Thyroid gland (tissue), 4 donors: ENCODE measurements at regions not wholly inside any gene's neighbourhood (a gene's known extent, or its start where the extent isn't known, plus 50 kb on each side); places are given as distances from the start of the nearest gene placed in this dataset.

Experiments
- POLR2A ChIP-seq, 2 donors: fragments of 450-650 bp; IDR thresholded peaks; one replicate each; pipeline ENCODE4 v1.6.1; 2017; ENCODE audit warnings: antibody characterized with exemption in 2 of 2, mild to moderate bottlenecking in 2 of 2, moderate library complexity in 1 of 2
- TF ChIP-seq, protein P1 (sequence below), 6 experiments: fragments of 200-600 bp in 3 of 6; fragments of 450-650 bp in 3 of 6; sonication (generic) in 3 of 6; IDR thresholded peaks; one replicate each; pipeline ENCODE4 v1.5.1; 2016 to 2019; ENCODE audit warnings: antibody characterized with exemption in 6 of 6, mild to moderate bottlenecking in 2 of 6, inconsistent platforms in 1 of 6, moderate library complexity in 1 of 6

DNA sequence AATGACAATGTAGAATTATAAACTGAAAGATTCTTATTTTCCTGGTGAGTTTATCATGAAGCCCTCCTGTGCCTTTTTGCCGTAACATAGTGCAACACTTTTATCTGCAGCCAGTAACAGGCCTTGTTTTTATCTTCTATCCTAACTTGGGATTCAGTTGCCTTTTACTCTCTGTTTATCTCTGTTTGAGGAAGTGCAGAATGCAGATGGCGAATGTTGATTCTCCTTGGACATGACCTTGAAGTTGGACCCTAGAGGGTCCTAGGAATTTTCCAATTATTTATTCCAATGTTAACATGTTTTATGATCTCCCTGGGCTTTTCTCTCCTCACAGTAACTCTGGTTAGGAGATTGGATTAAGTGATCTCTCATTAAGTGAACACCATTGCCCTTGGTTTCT is 165.0 kb downstream of the FMR1NB start:
- TF ChIP-seq, protein P1, sequence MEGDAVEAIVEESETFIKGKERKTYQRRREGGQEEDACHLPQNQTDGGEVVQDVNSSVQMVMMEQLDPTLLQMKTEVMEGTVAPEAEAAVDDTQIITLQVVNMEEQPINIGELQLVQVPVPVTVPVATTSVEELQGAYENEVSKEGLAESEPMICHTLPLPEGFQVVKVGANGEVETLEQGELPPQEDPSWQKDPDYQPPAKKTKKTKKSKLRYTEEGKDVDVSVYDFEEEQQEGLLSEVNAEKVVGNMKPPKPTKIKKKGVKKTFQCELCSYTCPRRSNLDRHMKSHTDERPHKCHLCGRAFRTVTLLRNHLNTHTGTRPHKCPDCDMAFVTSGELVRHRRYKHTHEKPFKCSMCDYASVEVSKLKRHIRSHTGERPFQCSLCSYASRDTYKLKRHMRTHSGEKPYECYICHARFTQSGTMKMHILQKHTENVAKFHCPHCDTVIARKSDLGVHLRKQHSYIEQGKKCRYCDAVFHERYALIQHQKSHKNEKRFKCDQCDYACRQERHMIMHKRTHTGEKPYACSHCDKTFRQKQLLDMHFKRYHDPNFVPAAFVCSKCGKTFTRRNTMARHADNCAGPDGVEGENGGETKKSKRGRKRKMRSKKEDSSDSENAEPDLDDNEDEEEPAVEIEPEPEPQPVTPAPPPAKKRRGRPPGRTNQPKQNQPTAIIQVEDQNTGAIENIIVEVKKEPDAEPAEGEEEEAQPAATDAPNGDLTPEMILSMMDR (IDR thresholded peaks at IDR 0.05): no peak
- no peak for TF ChIP-seq POLR2A (IDR thresholded peaks at IDR 0.05)
